NCI-H2171 (cell line): ENCODE measurements at regions not wholly inside any gene's neighbourhood (a gene's known extent, or its start where the extent isn't known, plus 50 kb on each side); places are given as distances from the start of the nearest gene placed in this dataset.

Experiments
- DNase-seq: peaks from one replicate; lab custom pipeline; 2025; lab: John Stamatoyannopoulos, UW

GRCh38 chr2:37471994-37472393 is 127.6 kb downstream of the QPCT start:
- no peak for DNase-seq

- DNase-seq, result no peak
Observed at GRCh38 chr2:37472959-37473358, 128.5 kb downstream of the QPCT start.

GRCh38 chr2:37476411-37476810 is 132.0 kb downstream of the QPCT start:
- no peak for DNase-seq

GRCh38 chr2:37477921-37478320 is 133.5 kb downstream of the QPCT start:
- no peak for DNase-seq

GRCh38 chr2:37481244-37481643 is 136.8 kb downstream of the QPCT start:
- DNase-seq, result no peak

GRCh38 chr2:37489041-37489456 is 144.6 kb downstream of the QPCT start:
- no peak for DNase-seq

- no peak for DNase-seq
Observed at GRCh38 chr2:37489536-37489935, 145.1 kb downstream of the QPCT start.

GRCh38 chr2:37493425-37493824 is 149.0 kb downstream of the QPCT start:
- no peak for DNase-seq

- no peak for DNase-seq
Observed at GRCh38 chr2:37499113-37499512, 154.7 kb downstream of the QPCT start.

- no peak for DNase-seq
Observed at GRCh38 chr2:37500031-37500430, 155.6 kb downstream of the QPCT start.

GRCh38 chr2:37501113-37501512 is 156.7 kb downstream of the QPCT start:
- no peak for DNase-seq

- DNase-seq, result no peak
Observed at GRCh38 chr2:37506407-37507050, 162.1 kb downstream of the QPCT start.

- no peak for DNase-seq
Observed at GRCh38 chr2:37507051-37507410, 162.6 kb downstream of the QPCT start.

GRCh38 chr2:37507703-37508102 is 163.3 kb downstream of the QPCT start:
- no peak for DNase-seq

- no peak for DNase-seq
Observed at GRCh38 chr2:37512971-37513370, 158.5 kb downstream of the CDC42EP3 start.

GRCh38 chr2:37523814-37524362 is 147.6 kb downstream of the CDC42EP3 start:
- peak; percentile 30 for DNase-seq

GRCh38 chr2:37526323-37526722 is 145.1 kb downstream of the CDC42EP3 start:
- no peak for DNase-seq

- DNase-seq, result no peak
Observed at GRCh38 chr2:37526856-37527255, 144.6 kb downstream of the CDC42EP3 start.

GRCh38 chr2:37527361-37527760 is 144.1 kb downstream of the CDC42EP3 start:
- no peak for DNase-seq

GRCh38 chr2:37529830-37530415 is 141.5 kb downstream of the CDC42EP3 start:
- no peak for DNase-seq

GRCh38 chr2:37532503-37532902 is 138.9 kb downstream of the CDC42EP3 start:
- no peak for DNase-seq

- DNase-seq, result no peak
Observed at GRCh38 chr2:37537316-37537715, 134.1 kb downstream of the CDC42EP3 start.

GRCh38 chr2:37541516-37541915 is 129.9 kb downstream of the CDC42EP3 start:
- DNase-seq, result no peak

- no peak for DNase-seq
Observed at GRCh38 chr2:37543999-37544557, 127.4 kb downstream of the CDC42EP3 start.
